AG09309 (cell line): ENCODE measurements at regions not wholly inside any gene's neighbourhood (a gene's known extent, or its start where the extent isn't known, plus 50 kb on each side); places are given as distances from the start of the nearest gene placed in this dataset.
"Not testable (repeated sequence)": the region's sequence is repeated elsewhere in the genome, so short reads cannot be mapped to it uniquely, and the experiment has no call there.

Experiments
- DNase-seq: peaks from one replicate; pipeline ENCODE4 v3.0.0-alpha.2; 2010; ENCODE audit warnings: low read depth
- H3K4me3 ChIP-seq: 2 replicates; pipeline ENCODE4 v1.5.1; 2011; ENCODE audit warnings: mild to moderate bottlenecking, low read depth, low read length, moderate library complexity; ENCODE audit not compliant: control insufficient read depth
- CTCF ChIP-seq: IDR thresholded peaks from 2 replicates; pipeline ENCODE4 v1.5.1; 2011; ENCODE audit warnings: mild to moderate bottlenecking, low read depth, low read length, inconsistent platforms; ENCODE audit not compliant: insufficient read depth, control insufficient read depth; ENCODE audit errors: missing control alignments

- no peak for DNase-seq
- H3K4me3 ChIP-seq, result no peak overlapping the region
- no peak for TF ChIP-seq CTCF
Observed at GRCh38 chr12:74665690-74666089, 128.1 kb downstream of the ATXN7L3B start.

- DNase-seq, result no peak
- no peak overlapping the region for H3K4me3 ChIP-seq
- no peak for TF ChIP-seq CTCF
Observed at GRCh38 chr12:74671421-74671820, 133.8 kb downstream of the ATXN7L3B start.

- not testable (repeated sequence) for H3K4me3 ChIP-seq, DNase-seq
Observed at GRCh38 chr12:74676955-74677354, 139.3 kb downstream of the ATXN7L3B start.

- H3K4me3 ChIP-seq, result no peak overlapping the region
- TF ChIP-seq CTCF, result no peak
- DNase-seq, result no peak
Observed at GRCh38 chr12:74685385-74685784, 147.8 kb downstream of the ATXN7L3B start.

DNA sequence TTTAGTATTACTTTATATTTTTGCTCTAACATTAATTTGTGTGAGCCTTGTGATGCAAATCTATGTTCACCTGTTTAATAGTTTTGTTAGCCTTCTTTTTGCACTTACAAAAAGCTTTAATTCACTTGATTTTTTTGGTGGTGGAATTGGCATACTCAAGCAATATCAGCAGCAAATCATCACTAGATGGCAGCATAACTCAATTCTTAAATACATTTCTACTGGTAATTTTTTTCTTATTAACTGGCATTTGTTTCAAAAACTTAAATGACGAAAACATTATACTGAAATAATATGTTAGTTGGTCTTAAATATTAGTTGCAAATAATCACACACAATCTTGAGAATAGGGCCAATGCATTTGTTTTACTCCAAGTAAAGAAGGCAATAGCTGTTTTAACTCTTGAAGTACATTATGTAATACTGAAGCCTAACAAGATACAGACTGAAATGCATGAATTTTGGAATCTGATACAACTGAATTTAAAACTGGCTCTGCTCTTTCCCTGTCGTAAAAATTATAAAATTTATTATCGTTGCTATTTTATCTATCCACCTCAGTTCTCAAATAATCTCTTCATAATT, 151.5 kb downstream of the ATXN7L3B start:
- DNase-seq, result peak; percentile 33
- H3K4me3 ChIP-seq, result no peak overlapping the region
- peak; percentile 43 for TF ChIP-seq CTCF

DNA sequence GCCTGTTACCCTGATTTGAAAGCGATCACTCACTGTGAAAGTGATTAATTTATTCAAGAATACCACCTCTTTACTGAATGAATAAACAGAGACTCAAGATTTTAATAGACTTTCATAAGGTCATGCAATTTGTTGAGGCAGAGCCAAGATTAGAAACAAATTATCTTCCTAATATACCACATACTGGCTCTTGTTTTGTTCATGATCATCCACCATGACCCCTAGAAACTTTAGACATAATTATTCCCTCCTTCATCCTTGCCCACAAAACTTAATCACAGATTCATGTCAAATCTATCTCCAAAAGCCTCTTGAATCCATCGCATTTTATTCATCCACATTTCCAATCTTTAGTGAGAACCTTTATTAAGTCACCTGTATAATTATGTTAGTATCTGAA, 152.3 kb downstream of the ATXN7L3B start:
- TF ChIP-seq CTCF, result no peak
- no peak overlapping the region for H3K4me3 ChIP-seq
- DNase-seq, result no peak

DNA sequence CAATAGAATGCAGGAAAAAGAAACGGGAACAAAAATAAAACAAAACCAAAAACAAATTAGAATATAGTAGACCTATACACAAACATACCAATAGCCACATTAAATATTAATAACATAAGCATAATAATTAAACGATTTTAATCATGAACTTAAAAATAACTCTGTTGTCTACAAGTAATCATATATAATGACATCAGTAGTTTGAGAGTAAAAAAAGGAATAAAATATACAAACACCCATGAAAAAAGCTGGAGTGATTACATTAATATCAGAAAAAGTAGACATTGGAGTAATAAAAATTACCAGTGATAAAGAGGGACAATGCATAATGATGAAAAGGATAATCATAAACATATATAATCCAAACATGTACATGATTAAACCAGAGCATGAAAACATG, 181.8 kb downstream of the ATXN7L3B start:
- H3K4me3 ChIP-seq, result no peak overlapping the region
- no peak for DNase-seq
- no peak for TF ChIP-seq CTCF
